Thyroid gland (tissue), 4 donors: ENCODE measurements at regions not wholly inside any gene's neighbourhood (a gene's known extent, or its start where the extent isn't known, plus 50 kb on each side); places are given as distances from the start of the nearest gene placed in this dataset.

Experiments used
- DNase-seq, 2 donors: peaks; one replicate each; pipeline ENCODE4 v3.0.0-alpha.2; 2019
- H3K27ac ChIP-seq, 3 donors: fragments of 200-600 bp; sonication (generic); 1 replicate in 2 of 3; 2 replicates in 1 of 3; pipeline ENCODE4 v1.5.1; 2016 to 2019; ENCODE audit warnings: mild to moderate bottlenecking in 1 of 3, moderate library complexity in 1 of 3
- H3K27me3 ChIP-seq: fragments of 200-600 bp; sonication (generic); one replicate; pipeline ENCODE4 v1.5.1; 2019
- H3K36me3 ChIP-seq, 2 donors: fragments of 200-600 bp; sonication (generic); one replicate each; pipeline ENCODE4 v1.5.1; 2016 to 2019
- H3K4me1 ChIP-seq, 2 donors: fragments of 200-600 bp; sonication (generic); one replicate each; pipeline ENCODE4 v1.5.1; 2017 to 2019
- H3K4me3 ChIP-seq, 3 donors: fragments of 200-600 bp; sonication (generic); replicated peaks in 1 of 3; 1 replicate in 2 of 3; 2 replicates in 1 of 3; pipeline ENCODE4 v1.5.1; 2016; ENCODE audit warnings: mild to moderate bottlenecking in 1 of 3
- H3K9me3 ChIP-seq: fragments of 200-600 bp; sonication (generic); one replicate; pipeline ENCODE4 v1.5.1; 2017
- CTCF ChIP-seq, 6 experiments: fragments of 200-600 bp in 3 of 6; fragments of 450-650 bp in 3 of 6; sonication (generic) in 3 of 6; IDR thresholded peaks; one replicate each; pipeline ENCODE4 v1.5.1; 2016 to 2019; ENCODE audit warnings: antibody characterized with exemption in 6 of 6, mild to moderate bottlenecking in 2 of 6, inconsistent platforms in 1 of 6, moderate library complexity in 1 of 6
- POLR2A ChIP-seq, 2 donors: fragments of 450-650 bp; IDR thresholded peaks; one replicate each; pipeline ENCODE4 v1.6.1; 2017; ENCODE audit warnings: antibody characterized with exemption in 2 of 2, mild to moderate bottlenecking in 2 of 2, moderate library complexity in 1 of 2
- WGBS, 2 donors: methylation state at CpG; one replicate each; pipeline ENCODE4 v1.1.5; 2017; 5-methylcytosine and 5-hydroxymethylcytosine counted together
- intact Hi-C: fragments of 100-400 bp; cut with DNase I; formaldehyde crosslinking; loops from one replicate; pipeline ENCODE4 v1.15.1; 2023

- Histone ChIP-seq H3K27ac (no peak overlapping the region), H3K4me1 (no peaks in the 10 kb centered on the region), H3K9me3 (no peaks in the 10 kb centered on the region), H3K27me3 (no peaks in the 10 kb centered on the region), H3K4me3 (no peak overlapping the region), H3K36me3 (no peaks in the 10 kb centered on the region)
- intact Hi-C loops: no loop called here
- no peak for DNase-seq
- 60 to 82% methylated on average over 3 of the region's 3 CpGs for WGBS, 2 donors
- TF ChIP-seq CTCF (IDR thresholded peaks at IDR 0.05): no peak
- no peak for TF ChIP-seq POLR2A (IDR thresholded peaks at IDR 0.05)
Measured at GRCh38 chr5:8570528-8570927, 701.6 kb downstream of the MTRR start.

GRCh38 chr5:8576178-8576577 is 707.2 kb downstream of the MTRR start:
- intact Hi-C loops: no loop called here
- Histone ChIP-seq H3K27me3 (no peaks in the 10 kb centered on the region), H3K36me3 (no peaks in the 10 kb centered on the region), H3K4me3 (no peak overlapping the region), H3K9me3 (no peaks in the 10 kb centered on the region), H3K4me1 (no peaks in the 10 kb centered on the region), H3K27ac (no peak overlapping the region)
- TF ChIP-seq CTCF (IDR thresholded peaks at IDR 0.05): no peak
- TF ChIP-seq POLR2A (IDR thresholded peaks at IDR 0.05): no peak
- 70 to 83% methylated on average over 10 of the region's 10 CpGs for WGBS, 2 donors
- no peak for DNase-seq

DNA sequence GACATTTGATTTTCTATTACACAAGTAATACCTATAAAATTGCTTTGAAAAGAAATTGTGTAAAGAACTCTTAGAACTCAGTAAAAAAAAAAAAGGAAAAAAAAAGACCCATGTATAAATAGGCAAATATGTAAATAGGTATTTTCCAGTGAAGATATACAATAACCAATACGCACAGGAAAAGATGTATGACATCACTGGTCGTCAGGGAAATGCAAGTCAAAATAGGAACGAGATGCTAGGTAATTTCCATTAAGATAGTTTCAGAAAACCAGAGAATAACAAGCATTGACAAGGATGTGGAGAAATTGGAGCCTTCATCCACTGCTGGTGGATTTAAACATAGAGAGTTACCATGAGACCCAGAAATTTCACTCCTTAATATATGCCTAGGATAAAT is 708.8 kb downstream of the MTRR start:
- Histone ChIP-seq H3K36me3 (no peaks in the 10 kb centered on the region), H3K27ac (no peak overlapping the region), H3K9me3 (no peaks in the 10 kb centered on the region), H3K27me3 (no peaks in the 10 kb centered on the region), H3K4me1 (no peaks in the 10 kb centered on the region), H3K4me3 (no peak overlapping the region)
- TF ChIP-seq POLR2A (IDR thresholded peaks at IDR 0.05) (no peak), CTCF (IDR thresholded peaks at IDR 0.05) (no peak)
- WGBS, 2 donors: 80 to 82% methylated on average over 3 of the region's 3 CpGs
- intact Hi-C loops: no loop called here
- no peak for DNase-seq

DNA sequence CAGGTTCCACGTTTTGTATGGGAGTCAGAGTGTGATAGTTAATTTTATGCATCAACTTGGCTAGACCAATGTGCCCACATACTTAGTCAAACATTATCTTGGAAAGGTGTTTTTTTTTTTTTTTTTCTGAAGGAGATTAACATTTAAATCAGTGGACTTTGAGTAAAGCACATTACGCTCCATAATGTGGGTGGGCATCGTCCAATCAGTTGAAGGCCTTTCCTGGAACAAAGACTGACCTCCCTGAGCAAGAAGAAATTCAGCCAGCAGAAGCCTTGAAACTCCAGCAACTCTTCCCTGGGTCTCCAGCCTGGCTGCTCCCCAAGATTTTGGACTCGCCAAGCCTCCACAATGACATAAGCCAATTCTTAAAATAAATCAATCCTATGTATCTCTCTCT is 711.4 kb downstream of the MTRR start:
- Histone ChIP-seq H3K9me3 (no peaks in the 10 kb centered on the region), H3K36me3 (no peaks in the 10 kb centered on the region), H3K27me3 (no peaks in the 10 kb centered on the region), H3K27ac (no peak overlapping the region), H3K4me1 (no peaks in the 10 kb centered on the region), H3K4me3 (no peak overlapping the region)
- TF ChIP-seq CTCF (IDR thresholded peaks at IDR 0.05) (no peak), POLR2A (IDR thresholded peaks at IDR 0.05) (no peak)
- DNase-seq: no peak
- intact Hi-C loops: no loop called here
- WGBS, 2 donors: 60 to 67% methylated on average over 4 of the region's 4 CpGs

GRCh38 chr5:8581047-8581446 is 712.1 kb downstream of the MTRR start:
- Histone ChIP-seq H3K9me3 (no peaks in the 10 kb centered on the region), H3K36me3 (no peaks in the 10 kb centered on the region), H3K4me3 (no peak overlapping the region), H3K4me1 (no peaks in the 10 kb centered on the region), H3K27ac (no peak overlapping the region), H3K27me3 (no peaks in the 10 kb centered on the region)
- intact Hi-C loops: no loop called here
- TF ChIP-seq POLR2A (IDR thresholded peaks at IDR 0.05) (no peak), CTCF (IDR thresholded peaks at IDR 0.05) (no peak)
- DNase-seq: no peak
- 83 to 84% methylated on average over 2 of the region's 2 CpGs for WGBS, 2 donors
